NCI-H2227 (cell line): ENCODE measurements at regions not wholly inside any gene's neighbourhood (a gene's known extent, or its start where the extent isn't known, plus 50 kb on each side); places are given as distances from the start of the nearest gene placed in this dataset.

Experiments
- DNase-seq: peaks from one replicate; lab custom pipeline; 2025; ENCODE audit not compliant: unreplicated experiment; lab: John Stamatoyannopoulos, UW

DNA sequence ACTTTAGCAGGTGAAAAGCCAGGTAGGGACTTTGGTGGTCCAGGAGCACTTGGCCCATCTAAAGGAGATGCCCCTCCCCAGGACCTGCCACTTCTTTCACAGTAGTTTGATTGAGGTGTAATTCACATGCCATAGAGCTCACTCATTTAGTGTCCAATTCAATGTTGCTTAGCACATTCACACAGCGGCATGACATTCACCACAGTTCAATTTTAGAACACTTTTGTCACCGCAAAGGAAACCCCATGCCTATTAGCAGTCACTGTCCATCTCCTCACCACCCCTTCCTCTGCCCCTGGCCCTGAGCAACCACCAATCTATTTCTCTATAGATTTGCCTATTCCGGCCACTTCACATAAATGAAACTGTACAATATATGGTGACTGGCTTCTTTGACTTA, 211.6 kb upstream of the ZMIZ1 start:
- DNase-seq, result no peak

DNA sequence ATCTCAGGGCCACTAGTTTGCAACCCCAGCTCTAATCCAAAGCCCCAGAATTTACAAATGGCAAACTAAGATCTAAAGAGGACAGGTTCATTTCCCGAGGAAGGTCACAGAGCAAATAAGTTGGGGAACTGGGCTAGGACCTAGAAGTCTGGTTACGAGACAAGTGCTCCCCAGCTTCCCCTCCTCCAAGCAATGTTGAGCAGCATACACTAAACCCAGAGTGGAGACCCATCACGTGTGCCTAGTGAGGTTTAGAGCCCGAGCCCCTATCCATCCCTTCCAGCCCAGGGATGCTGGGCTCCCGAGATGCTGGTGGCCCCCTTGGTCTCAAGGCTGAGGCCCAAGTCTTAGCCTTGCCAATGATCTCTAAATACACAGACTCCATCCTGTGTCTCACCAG, 209.5 kb upstream of the ZMIZ1 start:
- DNase-seq, result no peak

DNA sequence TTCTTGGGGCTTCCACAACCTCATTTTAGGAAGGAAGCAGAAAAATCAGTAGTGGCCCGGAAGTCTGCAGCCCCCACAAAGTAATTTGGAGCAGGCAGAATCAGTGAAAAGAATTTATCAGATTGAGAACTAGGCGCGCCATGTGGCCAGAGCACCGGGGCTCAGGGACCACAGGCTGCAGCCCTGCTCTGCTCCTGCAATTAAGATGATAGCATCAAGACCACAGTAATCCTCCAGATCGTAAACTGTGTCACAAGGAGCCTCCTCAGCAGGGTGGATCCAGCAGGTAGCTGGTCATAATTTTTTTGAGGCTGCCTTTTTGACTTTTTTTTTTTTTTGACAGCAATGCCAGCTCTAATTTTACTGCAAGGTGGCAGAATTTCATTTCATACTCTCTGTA, 209.0 kb upstream of the ZMIZ1 start:
- DNase-seq, result no peak

DNA sequence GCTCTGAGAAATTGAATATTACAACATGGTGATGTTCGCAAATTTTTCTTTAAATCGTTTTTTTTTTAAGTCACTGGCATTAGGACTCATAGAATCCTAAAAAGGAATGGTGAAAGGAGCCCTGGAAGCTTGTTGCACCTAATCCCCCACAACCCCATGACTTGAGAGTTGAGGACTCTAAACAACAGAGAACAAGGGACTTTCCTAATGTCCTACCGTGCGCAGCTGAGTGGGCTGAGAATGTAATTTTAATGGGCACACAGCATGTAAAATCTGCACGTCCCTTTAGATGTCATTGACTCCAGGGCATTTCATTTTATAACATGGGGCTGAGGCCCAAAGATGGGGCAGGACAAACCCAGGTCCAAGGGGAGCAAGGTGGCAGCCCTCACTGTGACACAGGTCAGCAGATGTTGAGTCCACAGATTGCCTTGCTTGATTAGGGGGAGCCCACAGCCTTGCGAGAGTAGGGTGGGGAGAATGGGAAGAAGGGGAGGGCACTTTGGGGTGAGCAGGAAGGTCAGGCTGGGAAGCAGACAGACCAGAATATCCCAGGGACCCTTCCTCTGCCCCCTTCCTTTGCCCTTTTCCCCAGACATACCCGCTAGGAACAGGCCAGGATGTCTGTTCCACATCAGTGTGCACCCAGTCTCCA, 208.4 kb upstream of the ZMIZ1 start:
- DNase-seq, result no peak

DNA sequence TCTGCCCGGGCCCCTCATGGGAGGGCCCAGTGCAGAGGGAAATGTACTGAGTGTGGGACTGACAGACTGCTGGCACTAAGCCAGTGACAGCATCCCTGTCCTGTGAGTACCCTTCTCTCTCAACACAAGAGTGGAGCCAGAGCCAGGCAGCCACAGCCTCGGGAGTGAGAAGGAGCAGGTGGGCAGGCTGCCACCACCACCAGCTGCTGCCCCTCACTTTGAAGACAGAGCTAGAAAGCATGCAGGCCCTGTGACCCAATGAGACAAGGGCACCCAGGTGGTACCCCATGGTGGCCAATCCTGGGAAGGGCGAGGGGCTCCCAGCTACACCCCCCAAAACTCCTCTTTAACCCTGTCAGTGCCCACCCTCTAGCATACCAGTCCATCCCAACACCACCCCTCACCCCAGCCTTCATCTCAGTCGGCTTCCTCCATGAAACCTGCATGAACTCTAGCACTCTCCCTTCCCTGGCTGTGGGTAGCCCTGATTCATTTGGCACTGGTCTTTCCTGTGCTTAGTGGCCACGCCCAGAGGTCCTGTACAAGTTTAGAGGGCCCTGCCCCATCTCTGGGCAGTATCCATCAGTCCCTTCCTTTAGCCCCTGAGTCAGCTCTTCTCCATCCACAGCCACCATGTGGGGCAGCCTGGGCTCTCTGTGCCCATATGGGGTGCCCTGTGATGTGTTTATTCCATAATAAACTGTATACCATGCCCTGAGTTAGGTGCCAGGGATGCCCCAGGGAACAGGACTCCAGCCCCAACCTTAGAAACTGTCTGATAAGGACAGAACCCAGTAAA, 207.0 kb upstream of the ZMIZ1 start:
- DNase-seq, result no peak

DNA sequence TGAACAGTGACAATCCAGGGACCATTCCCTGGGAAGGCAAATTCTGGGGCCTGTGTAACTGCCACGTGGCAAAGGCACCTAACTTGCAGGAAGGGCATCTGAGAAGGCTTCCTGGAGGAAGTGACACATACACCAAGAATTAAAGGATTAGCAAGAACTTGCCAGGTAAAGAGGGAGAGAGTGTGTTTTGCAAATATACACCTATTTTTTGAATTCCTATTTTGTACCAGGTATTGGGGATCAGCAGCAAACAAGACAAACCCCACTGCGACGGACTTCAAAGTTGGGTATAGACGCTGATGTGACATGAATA, 206.5 kb upstream of the ZMIZ1 start:
- DNase-seq, result no peak

DNA sequence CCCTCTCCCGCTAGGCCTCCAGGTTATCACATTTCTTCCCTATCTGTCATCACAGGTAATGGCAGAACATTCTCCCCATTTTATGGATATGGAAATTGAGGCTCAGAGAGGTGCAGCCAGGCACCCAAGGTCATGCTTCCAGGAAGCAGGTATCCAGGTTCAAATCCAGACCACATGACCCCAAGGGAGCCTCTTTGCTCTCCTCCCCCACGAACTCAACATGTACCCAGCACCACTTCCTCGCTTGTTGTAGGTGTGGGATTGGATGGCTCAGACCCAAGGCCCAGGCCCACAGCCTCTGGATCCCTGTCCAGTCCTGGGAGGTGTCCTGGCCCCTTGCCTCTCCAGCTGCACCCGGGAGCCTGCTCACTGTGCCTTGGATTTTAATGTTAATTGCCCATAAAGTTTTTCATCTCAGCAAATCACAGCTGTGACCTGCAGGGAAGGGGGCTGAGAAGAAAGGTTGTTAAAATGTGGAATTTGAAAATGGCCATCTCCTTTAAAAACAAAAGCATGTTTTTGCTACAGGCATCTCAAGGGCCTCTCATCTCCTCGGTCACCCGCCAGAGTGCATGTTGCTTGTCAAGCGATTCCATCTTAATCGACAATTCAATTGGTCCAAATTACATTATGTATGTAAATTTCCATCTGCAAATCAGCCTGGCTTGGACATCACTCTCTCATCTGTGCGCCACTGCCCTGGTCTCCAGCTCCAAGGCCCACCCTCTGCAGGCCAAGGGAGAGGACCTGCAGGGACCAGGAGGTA, 205.4 kb upstream of the ZMIZ1 start:
- no peak for DNase-seq

DNA sequence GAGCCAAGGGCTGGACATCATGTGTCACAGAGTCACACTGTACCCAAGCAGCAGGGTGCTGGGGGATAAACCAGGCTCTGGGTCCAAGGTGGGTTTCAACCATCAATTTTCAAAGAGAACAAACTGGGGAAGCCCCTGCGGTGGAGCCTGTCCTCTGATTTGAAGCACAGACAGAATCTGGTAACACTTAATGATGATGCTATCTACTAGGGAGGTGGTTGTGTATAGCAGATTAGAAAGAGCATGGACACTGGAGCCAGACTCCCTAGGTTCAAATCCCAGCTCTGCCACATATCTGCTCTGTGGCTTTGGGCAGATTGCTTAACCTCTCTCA, 204.9 kb upstream of the ZMIZ1 start:
- DNase-seq, result no peak

DNA sequence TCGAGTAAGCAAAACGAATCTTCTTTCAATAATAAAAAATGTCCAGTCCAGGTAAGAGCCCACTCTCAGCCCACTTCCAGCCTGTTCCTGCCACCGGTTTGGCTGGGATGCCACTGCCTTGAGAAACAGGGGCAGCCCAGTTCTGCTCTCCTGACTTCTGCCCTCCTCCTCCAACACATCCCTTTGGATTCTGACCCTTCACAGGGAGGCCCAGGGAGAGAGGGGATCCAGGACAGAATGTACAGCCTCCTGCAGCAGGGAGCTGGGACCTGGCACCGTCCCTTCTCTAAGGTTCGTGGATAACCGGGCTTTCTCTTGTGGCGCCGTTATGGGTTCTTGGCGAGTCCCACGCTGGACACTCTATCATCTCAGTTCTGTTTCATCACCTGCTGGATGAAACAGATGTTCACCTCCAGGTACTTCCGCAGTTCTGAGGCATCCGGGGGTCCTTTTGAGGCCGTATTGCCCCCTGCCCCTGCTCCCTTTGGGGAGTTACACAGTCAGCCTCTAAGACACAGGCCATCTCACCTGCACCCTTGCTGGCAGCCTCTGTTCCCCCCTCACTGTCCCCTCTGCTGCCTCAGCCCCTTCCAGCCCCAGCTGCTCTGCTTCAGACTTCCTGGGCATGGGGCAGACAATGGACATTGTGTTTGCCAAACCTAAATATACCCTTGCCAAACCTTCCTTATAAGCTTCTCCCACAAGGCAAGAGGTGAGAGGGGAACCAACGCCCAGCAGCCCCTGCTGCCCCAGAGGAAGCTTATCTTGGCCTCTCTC, 203.8 kb upstream of the ZMIZ1 start:
- DNase-seq, result no peak

DNA sequence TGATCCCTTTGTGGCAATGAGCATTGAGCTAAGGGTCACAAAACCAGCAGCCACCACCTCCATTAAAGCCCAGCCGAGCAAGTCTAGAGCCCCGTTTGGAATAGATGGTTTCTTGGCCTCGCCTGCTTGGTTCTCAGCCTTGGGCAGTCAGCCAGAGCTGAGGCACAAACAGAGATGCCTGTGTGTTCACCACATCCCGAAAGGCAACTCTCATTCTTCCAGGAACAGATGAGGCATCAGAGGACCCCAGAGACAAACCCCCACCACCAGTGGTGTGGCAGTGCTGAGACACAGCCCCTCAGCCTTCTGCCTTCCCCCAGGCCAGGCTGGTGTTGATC, 203.3 kb upstream of the ZMIZ1 start:
- DNase-seq, result no peak

DNA sequence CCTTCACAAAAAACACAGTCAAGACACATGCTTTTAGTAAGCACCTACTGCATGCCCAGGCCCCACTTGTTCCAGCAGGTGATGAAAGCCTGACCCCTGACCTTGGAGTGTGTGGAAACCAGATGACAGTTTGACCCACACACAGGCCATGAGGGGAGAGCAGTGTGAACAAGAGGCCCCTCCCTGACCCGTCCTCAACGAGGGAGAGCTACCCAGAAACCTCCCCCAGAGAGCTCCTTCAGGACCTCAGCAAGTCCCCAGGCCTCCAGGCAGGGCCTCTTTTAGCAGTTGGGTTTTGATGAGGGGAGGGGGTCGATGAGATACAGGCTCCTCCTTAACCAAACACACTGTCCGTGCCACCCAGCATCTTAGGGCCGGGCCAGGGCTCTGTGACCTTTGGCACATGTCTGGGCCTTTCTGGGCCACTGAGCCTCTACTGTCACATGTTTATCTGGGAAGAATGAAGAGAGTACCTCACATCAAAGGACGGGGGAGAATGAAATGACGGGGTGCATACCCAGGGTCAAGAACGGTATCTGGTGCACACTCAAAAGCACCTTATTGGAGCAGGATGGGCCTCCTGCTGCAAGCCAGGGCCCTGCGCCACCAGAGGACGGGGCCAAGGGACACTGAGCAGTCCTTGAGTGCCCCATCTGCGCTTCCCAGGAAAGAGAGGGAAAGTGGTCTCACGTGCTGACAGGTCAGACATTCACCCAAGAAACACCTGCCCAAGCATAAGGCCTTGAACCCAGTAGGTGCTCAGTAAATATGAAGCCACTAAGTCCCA, 202.6 kb upstream of the ZMIZ1 start:
- no peak for DNase-seq

DNA sequence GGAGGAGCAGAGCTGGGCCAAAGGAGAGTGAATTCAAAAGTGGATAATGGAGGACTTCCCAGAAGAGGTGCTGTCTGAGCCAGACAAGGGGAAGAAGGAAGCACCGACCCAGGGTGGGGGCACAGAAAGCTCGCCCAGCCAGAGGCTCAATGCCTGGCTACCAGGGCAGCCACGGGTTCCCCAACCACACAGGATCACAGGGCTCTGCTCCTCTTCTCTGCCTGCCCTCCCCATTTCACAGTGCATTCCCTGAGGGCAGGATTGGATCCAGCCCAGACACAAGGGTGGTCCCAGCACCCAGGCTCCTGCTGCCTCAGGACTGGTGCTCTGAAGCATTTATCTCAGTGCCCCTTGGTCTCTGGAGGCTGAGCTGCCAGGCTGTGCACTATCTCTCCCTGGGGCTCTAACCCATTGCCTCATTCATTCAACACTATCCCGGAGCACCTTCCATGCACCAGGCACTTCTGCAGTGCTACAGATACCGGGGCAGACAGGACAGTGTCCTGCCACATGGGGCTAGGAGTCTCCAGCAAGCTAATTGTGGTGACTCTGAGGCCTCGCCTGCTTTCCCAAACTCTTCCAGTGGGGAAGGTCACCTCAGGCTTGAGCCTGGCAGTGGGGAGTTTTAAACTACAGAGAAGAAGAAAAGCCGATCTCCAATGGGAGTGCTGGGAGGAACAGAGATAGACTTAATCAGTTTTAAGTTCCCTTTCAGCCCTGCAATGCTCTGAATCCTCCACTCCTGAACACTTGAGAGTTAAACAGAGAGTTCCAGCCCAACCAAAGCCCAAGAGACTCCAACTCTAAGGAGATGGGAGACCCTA, 201.8 kb upstream of the ZMIZ1 start:
- no peak for DNase-seq

DNA sequence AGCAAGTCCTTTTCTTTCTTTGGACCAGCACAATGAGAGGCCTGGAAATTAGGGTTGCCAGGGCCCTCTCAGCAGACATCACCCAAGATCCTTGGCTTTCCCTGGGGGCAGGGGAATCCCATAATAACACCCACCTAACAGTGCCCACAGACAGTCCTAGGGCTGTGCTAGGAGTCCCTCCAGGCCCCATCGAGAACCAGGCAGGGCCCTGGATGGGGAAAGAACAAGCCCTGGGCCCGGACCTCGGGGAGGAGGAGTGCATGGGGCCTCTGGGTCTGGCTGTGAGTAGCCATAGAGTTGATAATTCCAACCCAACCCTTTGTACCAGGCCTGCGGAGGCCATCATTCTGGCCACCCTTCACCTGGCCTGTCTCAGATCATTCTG, 201.2 kb upstream of the ZMIZ1 start:
- no peak for DNase-seq

DNA sequence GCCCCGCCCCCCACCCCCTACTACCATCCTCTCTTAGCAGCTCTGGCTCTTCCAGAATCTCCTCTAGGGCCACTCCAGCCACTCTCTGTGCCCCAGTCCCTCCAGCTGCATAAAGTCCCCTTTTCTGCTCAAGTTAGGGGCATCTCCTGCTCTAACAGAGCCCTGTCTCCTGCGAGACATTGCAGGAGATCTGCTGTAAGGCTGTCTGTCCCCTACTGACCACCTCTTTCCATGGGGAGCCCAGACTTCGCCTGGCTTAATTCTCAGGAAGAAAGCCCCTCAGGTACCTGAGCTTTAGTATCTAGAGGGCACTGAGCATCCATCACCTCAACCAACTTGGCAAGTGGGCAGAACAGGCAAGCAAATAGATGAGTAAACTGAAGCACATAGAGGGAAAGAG, 200.7 kb upstream of the ZMIZ1 start:
- DNase-seq, result no peak

DNA sequence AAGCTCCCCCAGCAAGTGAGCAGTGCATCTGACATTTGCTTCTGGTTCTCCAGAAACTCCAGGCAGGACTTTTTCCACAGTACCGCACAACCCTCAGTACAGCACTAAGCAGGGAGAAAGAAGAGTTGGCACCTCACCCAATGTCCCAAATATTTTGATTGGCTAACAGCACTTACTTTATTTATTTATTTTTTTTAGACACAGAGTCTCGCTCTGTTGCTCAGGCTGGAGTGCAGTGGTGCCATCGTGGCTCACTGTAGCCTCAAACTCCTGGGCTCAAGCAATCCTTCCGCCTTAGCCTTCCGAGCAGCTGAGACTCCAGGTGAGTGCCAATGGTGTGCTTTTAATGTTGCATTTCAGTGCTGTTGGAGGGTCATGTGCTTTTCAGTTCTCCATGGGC, 200.3 kb upstream of the ZMIZ1 start:
- DNase-seq, result no peak

DNA sequence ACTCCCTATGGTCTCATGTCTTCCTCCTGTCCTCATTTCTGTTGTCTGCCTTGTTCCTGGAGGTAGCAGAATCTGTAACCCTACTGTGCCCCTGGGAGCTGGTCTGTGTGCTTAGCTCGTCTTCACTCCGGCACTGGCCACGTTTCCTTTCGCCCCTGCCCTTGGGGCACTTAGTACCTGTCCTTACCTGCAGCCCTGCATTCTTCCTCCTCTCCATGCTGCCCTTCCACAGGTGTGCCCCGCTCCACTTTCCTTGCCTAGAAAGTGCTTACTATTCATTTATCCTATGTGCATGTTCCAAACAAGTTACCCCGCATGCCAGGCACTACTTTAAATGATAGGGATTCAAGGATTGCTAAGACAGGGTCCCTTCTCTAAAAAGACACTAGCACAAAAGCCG, 199.9 kb upstream of the ZMIZ1 start:
- DNase-seq, result no peak

DNA sequence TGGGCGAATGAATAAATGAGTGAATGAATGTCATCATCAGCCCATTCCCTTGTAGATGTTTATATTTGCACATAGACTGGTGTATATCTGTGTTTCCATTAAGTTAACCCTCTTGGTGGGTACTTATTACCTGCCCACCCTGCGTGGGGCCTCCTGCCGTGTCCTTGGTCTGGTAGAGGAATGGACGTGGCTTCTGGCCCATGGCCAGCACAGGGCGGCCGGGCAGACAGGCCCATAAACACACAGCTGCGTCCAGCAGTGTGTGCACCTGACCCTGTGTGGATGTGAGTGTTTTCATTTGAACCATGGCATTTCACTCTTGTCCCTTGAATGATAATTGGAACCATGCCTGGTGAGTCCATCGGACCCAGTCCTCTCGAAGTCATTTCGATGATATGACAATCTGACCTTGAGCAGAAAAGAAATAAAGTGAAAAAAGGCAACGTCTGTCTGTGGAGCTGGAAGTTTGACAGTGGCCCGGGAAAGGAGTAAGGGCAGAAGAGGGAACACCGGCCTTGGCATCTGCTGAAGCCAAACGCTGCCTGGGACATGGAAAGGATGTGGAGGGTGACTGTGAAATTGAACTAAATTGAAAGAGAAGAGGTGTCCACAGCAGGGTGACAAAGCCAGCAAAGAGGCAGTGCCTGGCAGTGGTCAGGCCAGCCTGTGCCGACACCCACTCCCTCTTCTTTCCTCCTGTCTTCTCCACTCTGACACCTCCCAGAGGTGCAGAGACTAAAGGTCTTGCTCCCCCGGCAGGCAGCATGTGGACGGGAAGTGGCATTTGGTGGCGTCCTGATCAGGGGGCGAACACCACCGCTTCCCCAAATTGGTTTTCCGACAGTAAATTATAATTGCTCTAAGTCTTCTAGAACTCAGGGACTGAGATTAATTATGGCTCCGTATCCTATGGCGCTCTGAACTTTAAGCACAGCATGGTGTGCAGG, 199.0 kb upstream of the ZMIZ1 start:
- DNase-seq, result no peak

DNA sequence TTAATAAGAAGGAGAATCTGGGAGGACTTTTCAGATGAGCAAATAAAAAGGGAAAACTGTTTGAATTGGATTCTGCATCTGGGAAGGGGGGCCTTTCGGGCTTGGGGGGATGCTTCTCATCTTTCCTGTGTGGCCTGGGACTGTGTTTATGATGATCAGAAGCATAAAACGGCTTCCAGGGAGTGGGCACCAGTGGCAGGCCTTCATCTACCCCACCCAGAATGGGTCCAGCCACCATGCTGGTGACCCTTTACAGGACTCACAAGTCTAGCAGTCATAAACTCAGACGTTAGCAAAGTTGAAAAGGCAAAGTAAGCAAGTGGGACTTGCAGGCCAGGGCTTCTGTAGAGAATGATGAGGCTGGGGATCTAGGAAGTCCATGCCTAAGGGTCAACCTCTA, 198.3 kb upstream of the ZMIZ1 start:
- no peak for DNase-seq

DNA sequence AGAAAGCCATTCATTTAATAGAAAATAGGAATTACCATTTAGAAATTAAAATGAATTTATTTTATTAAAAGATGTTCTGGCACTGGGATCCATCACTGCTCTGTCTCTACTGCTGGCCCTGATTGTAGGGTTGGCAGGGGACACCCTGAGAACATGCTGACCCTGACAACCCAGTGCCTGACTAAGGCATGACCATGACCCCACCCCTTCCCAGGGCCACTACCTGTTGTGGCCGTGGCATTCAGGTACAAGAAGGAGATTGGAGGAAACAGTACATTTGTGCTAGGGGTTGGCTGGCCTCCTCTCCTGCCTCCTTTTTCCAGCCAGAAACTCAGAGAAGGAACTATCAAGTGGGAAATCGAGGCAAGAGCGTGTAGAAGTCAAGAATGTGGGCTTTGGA, 197.0 kb upstream of the ZMIZ1 start:
- DNase-seq, result no peak
